ENCODE measurements at regions not wholly inside any gene's neighbourhood (a gene's known extent, or its start where the extent isn't known, plus 50 kb on each side); places are given as distances from the start of the nearest gene placed in this dataset.
"Not testable (repeated sequence)": the region's sequence is repeated elsewhere in the genome, so short reads cannot be mapped to it uniquely, and the experiment has no call there.

DNA sequence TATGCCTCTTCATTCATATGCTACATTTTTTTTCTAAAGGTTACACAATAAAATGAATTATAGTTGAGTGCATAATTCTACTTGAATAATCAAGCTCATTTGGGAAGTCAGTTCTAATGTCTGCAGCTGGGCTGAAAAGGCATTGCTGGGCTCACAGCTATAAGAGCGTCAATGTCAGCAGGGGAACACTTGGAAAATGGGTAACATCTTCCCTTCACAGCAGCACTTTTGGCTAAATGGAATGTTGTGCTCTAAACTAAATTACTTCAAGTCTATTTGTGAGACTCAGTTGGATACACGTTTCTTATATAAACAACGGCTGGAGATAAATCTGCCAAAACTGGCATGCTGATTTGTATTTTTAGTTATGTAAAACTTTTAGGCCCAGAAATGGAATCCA, 357.8 kb downstream of the TBL1XR1 start:
- no peaks in the 10 kb centered on the region for H3K27me3 ChIP-seq (ENCODE audit: control insufficient read depth, insufficient read depth, low read length)
- DNase-seq (ENCODE audit: low read depth): no peak
- TF ChIP-seq CTCF (IDR thresholded peaks at IDR 0.05; ENCODE audit: insufficient read depth, low read length, severe bottlenecking): no peak
- no peak for FAIRE-seq
- no peaks in the 10 kb centered on the region for H3K36me3 ChIP-seq (ENCODE audit: control insufficient read depth, insufficient read depth, low read length)
- no peak overlapping the region for H3K4me3 ChIP-seq (ENCODE audit: low read depth, low read length)

DNA sequence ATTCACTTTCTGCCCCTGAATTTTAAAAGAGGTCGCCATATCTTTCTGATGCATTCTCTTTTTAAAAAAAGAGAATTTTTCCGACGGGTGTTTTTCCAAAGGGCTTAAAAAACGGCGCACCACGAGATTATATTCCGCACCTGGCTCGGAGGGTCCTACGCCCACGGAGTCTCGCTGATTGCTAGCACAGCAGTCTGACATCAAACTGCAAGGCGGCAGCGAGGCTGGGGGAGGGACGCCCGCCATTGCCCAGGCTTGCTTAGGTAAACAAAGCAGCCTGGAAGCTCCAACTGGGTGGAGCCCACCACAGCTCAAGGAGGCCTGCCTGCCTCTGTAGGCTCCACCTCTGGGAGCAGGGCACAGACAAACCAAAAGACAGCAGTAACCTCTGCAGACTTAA, 370.0 kb downstream of the TBL1XR1 start:
- H3K4me3 ChIP-seq (ENCODE audit: low read depth, low read length); DNase-seq (ENCODE audit: low read depth); FAIRE-seq; H3K36me3 ChIP-seq (ENCODE audit: control insufficient read depth, insufficient read depth, low read length); H3K27me3 ChIP-seq (ENCODE audit: control insufficient read depth, insufficient read depth, low read length): not testable (repeated sequence)

DNA sequence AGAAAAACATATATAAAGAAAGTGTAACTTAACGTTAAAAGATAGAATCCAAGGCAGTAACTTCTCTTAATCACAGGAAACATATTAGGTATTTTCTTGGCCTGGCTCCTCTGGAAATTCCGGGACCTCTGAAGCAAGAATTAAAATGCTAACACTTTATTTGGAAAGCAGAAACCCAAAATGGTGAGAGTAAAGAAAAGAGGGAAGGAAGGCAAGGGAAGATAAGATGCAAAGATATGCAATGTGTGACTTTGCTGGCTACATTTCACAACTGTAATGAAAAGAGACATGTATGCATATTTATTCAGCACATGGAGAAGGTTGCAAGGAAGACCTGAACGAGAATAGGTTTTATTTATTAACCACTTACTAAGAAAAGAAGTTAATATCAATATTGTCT, 372.5 kb downstream of the TBL1XR1 start:
- Histone ChIP-seq H3K27me3 (ENCODE audit: control insufficient read depth, insufficient read depth, low read length) (no peaks in the 10 kb centered on the region), H3K36me3 (ENCODE audit: control insufficient read depth, insufficient read depth, low read length) (no peaks in the 10 kb centered on the region), H3K4me3 (ENCODE audit: low read depth, low read length) (no peak overlapping the region)
- no peak for DNase-seq (ENCODE audit: low read depth)
- no peak for FAIRE-seq
- TF ChIP-seq CTCF (IDR thresholded peaks at IDR 0.05; ENCODE audit: insufficient read depth, low read length, severe bottlenecking): no peak

DNA sequence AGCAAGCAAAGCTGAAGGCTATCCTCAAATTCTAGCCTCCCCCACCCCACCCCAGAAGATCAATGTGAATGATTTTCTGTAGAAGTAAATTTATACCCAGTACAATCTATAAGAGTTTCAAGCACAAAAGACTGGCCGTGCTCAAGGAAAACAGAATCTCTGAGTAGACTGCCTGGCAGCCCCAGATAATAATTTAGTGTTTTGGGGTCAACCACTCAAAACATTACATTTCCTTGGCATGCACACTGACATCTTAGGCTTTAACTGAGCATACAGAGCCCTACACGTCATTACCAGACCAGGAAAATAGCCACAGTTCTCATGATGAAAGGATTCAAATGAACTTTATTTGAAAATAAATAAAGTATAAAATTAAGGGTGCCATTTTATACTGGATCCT, 376.5 kb downstream of the TBL1XR1 start:
- Histone ChIP-seq H3K36me3 (ENCODE audit: control insufficient read depth, insufficient read depth, low read length) (no peaks in the 10 kb centered on the region), H3K27me3 (ENCODE audit: control insufficient read depth, insufficient read depth, low read length) (no peaks in the 10 kb centered on the region), H3K4me3 (ENCODE audit: low read depth, low read length) (no peak overlapping the region)
- no peak for FAIRE-seq
- TF ChIP-seq CTCF (IDR thresholded peaks at IDR 0.05; ENCODE audit: insufficient read depth, low read length, severe bottlenecking): no peak
- no peak for DNase-seq (ENCODE audit: low read depth)

DNA sequence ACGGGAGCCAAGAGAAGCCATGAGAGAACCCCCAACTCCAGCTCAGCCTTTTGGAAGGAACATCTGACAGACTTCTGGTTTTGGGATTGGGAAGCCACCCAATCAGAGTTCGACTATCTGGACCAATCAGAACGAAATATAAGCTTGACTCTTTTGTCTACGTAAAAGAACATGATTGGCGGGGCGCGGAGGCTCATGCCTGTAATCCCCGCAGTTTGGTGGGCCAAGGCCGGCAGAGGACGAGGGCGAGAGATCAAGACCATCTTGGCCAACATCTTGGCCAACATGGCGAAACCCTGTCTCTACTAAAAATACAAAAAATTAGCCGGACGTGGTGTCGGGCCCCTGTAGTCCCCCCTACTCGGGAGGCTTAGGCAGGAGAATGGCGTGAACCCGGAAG, 380.3 kb downstream of the TBL1XR1 start:
- no peak for TF ChIP-seq CTCF (IDR thresholded peaks at IDR 0.05; ENCODE audit: insufficient read depth, low read length, severe bottlenecking)
- H3K36me3 ChIP-seq (ENCODE audit: control insufficient read depth, insufficient read depth, low read length): no peaks in the 10 kb centered on the region
- no peak for FAIRE-seq
- no peak overlapping the region for H3K4me3 ChIP-seq (ENCODE audit: low read depth, low read length)
- no peaks in the 10 kb centered on the region for H3K27me3 ChIP-seq (ENCODE audit: control insufficient read depth, insufficient read depth, low read length)
- no peak for DNase-seq (ENCODE audit: low read depth)

GRCh38 chr3:176814285-176814684, 383.0 kb downstream of the TBL1XR1 start:
- Histone ChIP-seq H3K36me3 (ENCODE audit: control insufficient read depth, insufficient read depth, low read length) (no peaks in the 10 kb centered on the region), H3K27me3 (ENCODE audit: control insufficient read depth, insufficient read depth, low read length) (no peaks in the 10 kb centered on the region), H3K4me3 (ENCODE audit: low read depth, low read length) (no peak overlapping the region)
- peak; percentile 86 for TF ChIP-seq CTCF (IDR thresholded peaks at IDR 0.05; ENCODE audit: insufficient read depth, low read length, severe bottlenecking)
- DNase-seq (ENCODE audit: low read depth) (peak; percentile 44), FAIRE-seq (no peak)

All from bronchial epithelial cell (primary cell).